GM13977 (cell line): ENCODE measurements at regions not wholly inside any gene's neighbourhood (a gene's known extent, or its start where the extent isn't known, plus 50 kb on each side); places are given as distances from the start of the nearest gene placed in this dataset.

Experiments used
- DNase-seq: peaks from one replicate; pipeline ENCODE4 v3.0.0; 2012; ENCODE audit warnings: low spot score
- CTCF ChIP-seq: IDR thresholded peaks from 2 replicates; pipeline ENCODE4 v1.5.1; 2012; ENCODE audit warnings: mild to moderate bottlenecking, control low read depth; ENCODE audit not compliant: insufficient read depth; ENCODE audit errors: extremely low read depth, missing control alignments
- in situ Hi-C: fragments of 300-500 bp; cut with MboI; formaldehyde crosslinking; loops from one replicate; pipeline ENCODE4 v1.12.0; 2022; ENCODE audit warnings: low sequenced_read_pairs, low pct_unique_long_range_greater_than_20kb, mixed read lengths, inconsistent platforms; ENCODE audit not compliant: unreplicated experiment

GRCh38 chr11:95307286-95307685 lies 76.3 kb upstream of the SESN3 start:
- in situ Hi-C loops, result no loop called here
- DNase-seq, result no peak
- no peak for TF ChIP-seq CTCF

GRCh38 chr11:95306801-95307200 lies 75.8 kb upstream of the SESN3 start:
- no peak for DNase-seq
- in situ Hi-C loops, result no loop called here
- no peak for TF ChIP-seq CTCF

- in situ Hi-C loops, result no loop called here
Measured at GRCh38 chr11:95306123-95306522, 75.1 kb upstream of the SESN3 start.

GRCh38 chr11:95305705-95306104 lies 74.7 kb upstream of the SESN3 start:
- DNase-seq, result no peak
- TF ChIP-seq CTCF, result no peak
- in situ Hi-C loops, result no loop called here

More at GRCh38 chr11:95306123-95306522, 75.1 kb upstream of the SESN3 start:
- DNase-seq, result no peak
- no peak for TF ChIP-seq CTCF

- DNase-seq, result peak; percentile 27
- in situ Hi-C loops, result no loop called here
- TF ChIP-seq CTCF, result no peak
Measured at GRCh38 chr11:95304777-95305176, 73.8 kb upstream of the SESN3 start.

GRCh38 chr11:95302211-95302610 lies 71.2 kb upstream of the SESN3 start:
- no peak for DNase-seq
- TF ChIP-seq CTCF, result no peak
- in situ Hi-C loops, result no loop called here

- in situ Hi-C loops, result no loop called here
- DNase-seq, result no peak
- TF ChIP-seq CTCF, result no peak
Measured at GRCh38 chr11:95301474-95301873, 70.5 kb upstream of the SESN3 start.
